H1 (cell line): ENCODE measurements at regions not wholly inside any gene's neighbourhood (a gene's known extent, or its start where the extent isn't known, plus 50 kb on each side); places are given as distances from the start of the nearest gene placed in this dataset.

ENCODE experiments used
- CTCF ChIA-PET: fragments of 300-600 bp; sonication (Branson Sonifier 250); formaldehyde crosslinking; loops from one replicate; lab custom pipeline; 2021; ENCODE audit not compliant: partially characterized antibody; lab: Charles Lee
- POLR2A ChIA-PET: fragments of 300-600 bp; sonication (Branson Sonifier 250); formaldehyde crosslinking; loops from one replicate; lab custom pipeline; 2021; ENCODE audit warnings: inconsistent platforms; ENCODE audit not compliant: partially characterized antibody; lab: Charles Lee
- DNase-seq, 2 experiments: peaks; one replicate each; pipeline versions ENCODE4 v3.0.0 to v3.0.0-alpha.2; 2010 to 2022; ENCODE audit warnings: low spot score in 2 of 2, low read depth in 1 of 2, mixed read lengths in 1 of 2
- FAIRE-seq: peaks from 2 replicates; lab custom pipeline; 2011; peaks lifted over from hg19 to GRCh38; lab: Jason Lieb, UNC
- H2AFZ ChIP-seq: 2 replicates; pipeline ENCODE4 v1.8.1; 2012; ENCODE audit warnings: low read length, inconsistent platforms
- H2AK5ac ChIP-seq: 2 replicates; pipeline ENCODE4 v1.6.1; 2013; ENCODE audit warnings: low read depth, low read length
- H2BK120ac ChIP-seq: replicated peaks from 2 replicates; pipeline ENCODE3; 2013; ENCODE audit warnings: low read depth, low read length, inconsistent platforms
- H2BK12ac ChIP-seq: 2 replicates; pipeline ENCODE4 v1.6.1; 2013; ENCODE audit warnings: low read depth, low read length
- H2BK15ac ChIP-seq: 2 replicates; pipeline ENCODE4 v1.6.1; 2013; ENCODE audit warnings: low read length
- H2BK20ac ChIP-seq: 2 replicates; pipeline ENCODE4 v1.6.1; 2013; ENCODE audit warnings: low read length
- H2BK5ac ChIP-seq: 2 replicates; pipeline ENCODE4 v1.6.1; 2013; ENCODE audit warnings: low read depth, low read length
- H3K14ac ChIP-seq: 2 replicates; pipeline ENCODE4 v1.6.1; 2013; ENCODE audit warnings: inconsistent platforms; ENCODE audit not compliant: insufficient read length
- H3K18ac ChIP-seq: 2 replicates; pipeline ENCODE4 v1.6.1; 2013; ENCODE audit warnings: low read length; ENCODE audit errors: extremely low read depth
- H3K23ac ChIP-seq: 2 replicates; pipeline ENCODE4 v1.6.1; 2013; ENCODE audit warnings: inconsistent platforms; ENCODE audit not compliant: insufficient read length
- H3K23me2 ChIP-seq: 2 replicates; pipeline ENCODE4 v1.6.1; 2013; ENCODE audit warnings: low read depth, low read length
- H3K27ac ChIP-seq: 2 replicates; pipeline ENCODE4 v1.6.1; 2011; ENCODE audit warnings: low read depth, low read length, inconsistent platforms
- H3K27me3 ChIP-seq, 4 experiments: replicated peaks in 1 of 4; 1 replicate in 1 of 4; 2 replicates in 3 of 4; pipeline versions ENCODE4 v1.6.1 to v1.8.1; 2011 to 2013; ENCODE audit warnings: low read length in 3 of 4, mild to moderate bottlenecking in 3 of 4, inconsistent platforms in 2 of 4, mixed read lengths in 2 of 4, moderate library complexity in 1 of 4; ENCODE audit not compliant: control insufficient read depth in 3 of 4, insufficient read depth in 3 of 4; ENCODE audit errors: extremely low read depth in 1 of 4
- H3K36me3 ChIP-seq, 4 experiments: 2 replicates each; pipeline versions ENCODE4 v1.6.1 to v1.8.1; 2011 to 2013; ENCODE audit warnings: mild to moderate bottlenecking in 4 of 4, low read length in 3 of 4, moderate library complexity in 2 of 4, control low read depth in 1 of 4, inconsistent platforms in 1 of 4; ENCODE audit not compliant: insufficient read depth in 4 of 4, control insufficient read depth in 2 of 4
- H3K4ac ChIP-seq: replicated peaks from 2 replicates; pipeline ENCODE3; 2013; ENCODE audit warnings: low read length, low read depth, mixed read lengths, inconsistent platforms; ENCODE audit not compliant: insufficient read length
- H3K4me1 ChIP-seq, 4 experiments: replicated peaks in 1 of 4; 1 replicate in 1 of 4; 2 replicates in 3 of 4; pipeline versions ENCODE4 v1.6.1 to v1.8.1; 2011 to 2013; ENCODE audit warnings: low read length in 3 of 4, inconsistent platforms in 2 of 4, mixed read lengths in 1 of 4; ENCODE audit not compliant: insufficient read depth in 4 of 4, control insufficient read depth in 3 of 4
- H3K4me2 ChIP-seq, 2 experiments: 2 replicates each; pipeline versions ENCODE4 v1.6.1 to v1.8.1; 2011 to 2013; ENCODE audit warnings: low read depth in 2 of 2, low read length in 2 of 2, control low read depth in 1 of 2, inconsistent platforms in 1 of 2, mild to moderate bottlenecking in 1 of 2; ENCODE audit not compliant: insufficient read depth in 1 of 2
- H3K4me3 ChIP-seq, 4 experiments: fragments of 200-600, 300-600 bp in 1 of 4; sonication (generic), shearing (Covaris generic), sonication (Bioruptor Twin) in 1 of 4; 2 replicates each; pipeline versions ENCODE4 v1.5.1 to v1.8.1; 2011 to 2016; ENCODE audit warnings: low read length in 4 of 4, low read depth in 3 of 4, control low read depth in 2 of 4, inconsistent platforms in 2 of 4, mild to moderate bottlenecking in 2 of 4, mixed read lengths in 1 of 4, moderate library complexity in 1 of 4; ENCODE audit not compliant: insufficient read depth in 2 of 4; ENCODE audit errors: extremely low read depth in 1 of 4
- H3K56ac ChIP-seq: replicated peaks from 2 replicates; pipeline ENCODE3; 2013; ENCODE audit warnings: low read depth, mild to moderate bottlenecking, mixed read lengths, low read length, inconsistent platforms; ENCODE audit not compliant: insufficient read length
- H3K79me1 ChIP-seq: 2 replicates; pipeline ENCODE4 v1.6.1; 2013; ENCODE audit warnings: low read depth, low read length, control low read depth
- H3K79me2 ChIP-seq, 2 experiments: 2 replicates each; pipeline versions ENCODE4 v1.6.1 to v1.8.1; 2012 to 2013; ENCODE audit warnings: low read length in 2 of 2, mild to moderate bottlenecking in 2 of 2, inconsistent platforms in 1 of 2; ENCODE audit not compliant: insufficient read depth in 2 of 2, control insufficient read depth in 1 of 2
- H3K9ac ChIP-seq, 4 experiments: replicated peaks in 1 of 4; 1 replicate in 1 of 4; 2 replicates in 3 of 4; pipeline versions ENCODE4 v1.6.1 to v1.8.1; 2011 to 2013; ENCODE audit warnings: low read depth in 3 of 4, low read length in 3 of 4, control low read depth in 2 of 4, mild to moderate bottlenecking in 2 of 4, moderate library complexity in 2 of 4, inconsistent platforms in 1 of 4; ENCODE audit errors: extremely low read depth in 1 of 4
- H3K9me3 ChIP-seq, 2 experiments: 2 replicates each; pipeline versions ENCODE4 v1.6.1 to v1.8.1; 2012 to 2013; ENCODE audit warnings: mild to moderate bottlenecking in 2 of 2, moderate library complexity in 2 of 2, control low read depth in 1 of 2, inconsistent platforms in 1 of 2, low read depth in 1 of 2, low read length in 1 of 2, mixed read lengths in 1 of 2; ENCODE audit not compliant: insufficient read depth in 2 of 2
- H4K20me1 ChIP-seq, 2 experiments: replicated peaks in 1 of 2; 2 replicates each; pipeline versions ENCODE3 to v1.8.1; 2011 to 2013; ENCODE audit warnings: inconsistent platforms in 2 of 2, low read length in 2 of 2, mild to moderate bottlenecking in 1 of 2; ENCODE audit not compliant: insufficient read depth in 2 of 2, control insufficient read depth in 1 of 2
- H4K5ac ChIP-seq: 2 replicates; pipeline ENCODE4 v1.6.1; 2013; ENCODE audit warnings: low read length, low read depth, mixed read lengths, inconsistent platforms; ENCODE audit not compliant: insufficient read length
- H4K8ac ChIP-seq: 2 replicates; pipeline ENCODE4 v1.8.0; 2013; ENCODE audit warnings: mild to moderate bottlenecking, moderate library complexity, low read length, inconsistent platforms; ENCODE audit not compliant: insufficient read depth; ENCODE audit errors: extremely low read depth
- H4K91ac ChIP-seq: replicated peaks from 2 replicates; pipeline ENCODE3; 2013; ENCODE audit warnings: low read length, mixed read lengths, inconsistent platforms; ENCODE audit not compliant: insufficient read length
- CTCF ChIP-seq, 3 experiments: IDR thresholded peaks; 1 replicate in 2 of 3; 2 replicates in 1 of 3; pipeline versions ENCODE4 v1.5.1 to v1.6.1; 2011; ENCODE audit warnings: low read length in 3 of 3, mild to moderate bottlenecking in 3 of 3, inconsistent platforms in 2 of 3, low read depth in 1 of 3, moderate library complexity in 1 of 3; ENCODE audit not compliant: insufficient read depth in 1 of 3; ENCODE audit errors: control extremely low read depth in 1 of 3
- EZH2 ChIP-seq: fragments of 200-600 bp; sonication (generic); IDR thresholded peaks from 2 replicates; pipeline ENCODE4 v1.7.1; 2012; ENCODE audit warnings: low read depth, mild to moderate bottlenecking, moderate library complexity, low read length, inconsistent platforms; ENCODE audit not compliant: severe bottlenecking
- HDAC6 ChIP-seq: IDR thresholded peaks from one replicate; pipeline ENCODE4 v1.7.1; 2012; ENCODE audit warnings: low read depth, mild to moderate bottlenecking, inconsistent platforms, low read length, moderate library complexity
- KDM1A ChIP-seq: fragments of 200-600, 300-600 bp; sonication (generic); IDR thresholded peaks from 2 replicates; pipeline ENCODE4 v1.7.1; 2016; ENCODE audit warnings: mild to moderate bottlenecking, low read length, borderline replicate concordance
- WGBS, 2 experiments: shearing (Covaris generic) in 1 of 2; methylation state at CpG; one replicate each; pipeline versions ENCODE4 v1.1.6 to v1.1.7; 2013 to 2015; ENCODE audit warnings: low lambda C conversion rate in 2 of 2, mixed read lengths in 2 of 2, inconsistent platforms in 1 of 2, low coverage in 1 of 2, missing lambda C conversion rate in 1 of 2; ENCODE audit not compliant: insufficient replicate concordance in 2 of 2, insufficient coverage in 1 of 2, insufficient read length in 1 of 2; ENCODE audit errors: extremely low coverage in 1 of 2, missing lambda C conversion rate in 1 of 2; 5-methylcytosine and 5-hydroxymethylcytosine counted together

- no peak for FAIRE-seq
- Histone ChIP-seq H4K20me1 (no peaks in the 10 kb centered on the region), H2BK120ac (no peak overlapping the region), H3K4me3 (no peak overlapping the region), H4K5ac (no peak overlapping the region), H3K27ac (no peak overlapping the region), H3K56ac (no peak overlapping the region), H2BK15ac (no peak overlapping the region), H2BK12ac (no peak overlapping the region), H3K4me1 (no peaks in the 10 kb centered on the region), H3K9ac (no peak overlapping the region), H3K23me2 (no peaks in the 10 kb centered on the region), H3K9me3 (no peaks in the 10 kb centered on the region), H2AFZ (no peak overlapping the region), H2BK5ac (no peak overlapping the region), H3K4ac (no peak overlapping the region), H3K14ac (no peak overlapping the region), H3K36me3 (no peaks in the 10 kb centered on the region), H2AK5ac (no peak overlapping the region), H3K4me2 (no peak overlapping the region), H4K8ac (no peak overlapping the region), H3K79me1 (no peaks in the 10 kb centered on the region), H3K27me3 (no peaks in the 10 kb centered on the region), H2BK20ac (no peak overlapping the region), H4K91ac (no peak overlapping the region), H3K23ac (no peak overlapping the region), H3K79me2 (no peaks in the 10 kb centered on the region), H3K18ac (no peak overlapping the region)
- WGBS, 2 experiments, result 92% methylated on average over 1 of the region's 1 CpG; no CpG with 5 or more reads in 1 of the 2 experiments
- DNase-seq, result no peak
- ChIA-PET POLR2A (no interaction called here), CTCF (no interaction called here)
- TF ChIP-seq EZH2 (no peak), HDAC6 (no peak), KDM1A (no peak), CTCF (IDR thresholded peaks at IDR 0.05; ENCODE audit: control extremely low read depth in 1 of 3, insufficient read depth in 1 of 3, low read depth in 1 of 3, low read length in 3 of 3) (no peak)
These were observed 375.3 kb upstream of the PRR16 start for GRCh38 chr5:120088836-120089235.
